K562 (cell line): ENCODE measurements at regions not wholly inside any gene's neighbourhood (a gene's known extent, or its start where the extent isn't known, plus 50 kb on each side); places are given as distances from the start of the nearest gene placed in this dataset.

Experiments
- ATAC-seq: fragments of 200-7000 bp; cut with Tn5 transposase; 3 replicates; pipeline ENCODE4 v1.9.1; 2020; ENCODE audit warnings: moderate library complexity
- BruUV-seq: library from RNA; stranded (reverse); fragments of 400-500 nt; replicated peaks from 2 replicates; lab custom pipeline; 2021; lab: Mats Ljungman, UMichigan
- CTCF ChIA-PET: fragments of 300-600 bp; formaldehyde crosslinking; extraction: SDS; loops from one replicate; lab custom pipeline; 2021; ENCODE audit warnings: low intra/inter-chr PET ratio; lab: Yijun Ruan, JAX
- POLR2A ChIA-PET: fragments of 300-600, 350-650 bp; sonication (Branson Sonifier 250); formaldehyde crosslinking; extraction: SDS; loops from one replicate; lab custom pipeline; 2021; ENCODE audit warnings: antibody characterized with exemption, inconsistent platforms; lab: Yijun Ruan, JAX
- DNase-seq, 4 experiments: peaks; one replicate each; pipeline versions ENCODE4 v3.0.0 to v3.0.0-alpha.2; 2011 to 2018; ENCODE audit warnings: low spot score in 3 of 4, mixed read lengths in 3 of 4; ENCODE audit errors: extremely low read depth in 1 of 4
- FAIRE-seq: peaks from 2 replicates; lab custom pipeline; 2011; peaks lifted over from hg19 to GRCh38; lab: Jason Lieb, UNC
- H2AFZ ChIP-seq: 2 replicates; pipeline ENCODE4 v1.6.0; 2011; ENCODE audit warnings: low read depth, low read length, control low read depth, inconsistent platforms
- H3K27ac ChIP-seq: fragments of 200-600 bp; 3 replicates; pipeline ENCODE4 v1.8.0; 2011; ENCODE audit warnings: low read depth, mild to moderate bottlenecking, control low read depth, inconsistent platforms, low read length, moderate library complexity, mixed read lengths; ENCODE audit errors: extremely low read depth
- H3K27me3 ChIP-seq, 2 experiments: fragments of 300-600 bp in 1 of 2; 2 replicates in 1 of 2; 3 replicates in 1 of 2; pipeline versions ENCODE4 v1.6.0 to v1.8.0; 2011; ENCODE audit warnings: inconsistent platforms in 2 of 2, low read length in 2 of 2, mild to moderate bottlenecking in 1 of 2, mixed read lengths in 1 of 2, moderate library complexity in 1 of 2; ENCODE audit not compliant: control insufficient read depth in 2 of 2, insufficient read depth in 2 of 2
- H3K36me3 ChIP-seq: fragments of 300-600 bp; 3 replicates; pipeline ENCODE4 v1.8.0; 2011; ENCODE audit warnings: mild to moderate bottlenecking, low read length, inconsistent platforms; ENCODE audit not compliant: control insufficient read depth, insufficient read depth
- H3K4me1 ChIP-seq, 2 experiments: fragments of 200-600 bp in 1 of 2; replicated peaks in 1 of 2; 2 replicates in 1 of 2; 3 replicates in 1 of 2; pipeline versions ENCODE4 v1.5.1 to v1.8.0; 2011; ENCODE audit warnings: inconsistent platforms in 2 of 2, low read length in 2 of 2, mild to moderate bottlenecking in 1 of 2, mixed read lengths in 1 of 2, moderate library complexity in 1 of 2; ENCODE audit not compliant: control insufficient read depth in 2 of 2, insufficient read depth in 2 of 2
- H3K4me2 ChIP-seq: 2 replicates; pipeline ENCODE4 v1.6.1; 2011; ENCODE audit warnings: low read length, control low read depth, inconsistent platforms, mixed read lengths; ENCODE audit not compliant: insufficient read depth
- H3K4me3 ChIP-seq: fragments of 200-600 bp; sonication (generic), shearing (Covaris generic); 2 replicates; pipeline ENCODE4 v1.5.1; 2016; ENCODE audit warnings: control low read depth, inconsistent platforms
- H3K79me2 ChIP-seq: fragments of 200-600 bp; 3 replicates; pipeline ENCODE4 v1.8.0; 2011; ENCODE audit warnings: low read length, inconsistent platforms; ENCODE audit not compliant: control insufficient read depth, insufficient read depth
- H3K9ac ChIP-seq, 2 experiments: 2 replicates each; pipeline versions ENCODE4 v1.6.0 to v1.6.1; 2011; ENCODE audit warnings: low read depth in 2 of 2, low read length in 2 of 2, control low read depth in 1 of 2, inconsistent platforms in 1 of 2, mild to moderate bottlenecking in 1 of 2, mixed read lengths in 1 of 2; ENCODE audit not compliant: insufficient read depth in 1 of 2
- H3K9me1 ChIP-seq: one replicate; pipeline ENCODE4 v1.6.0; 2011; ENCODE audit warnings: inconsistent platforms, mild to moderate bottlenecking, low read length, moderate library complexity; ENCODE audit not compliant: control insufficient read depth, insufficient read depth
- H3K9me3 ChIP-seq: replicated peaks from 2 replicates; pipeline ENCODE4 v1.5.1; 2011; ENCODE audit warnings: low read depth, low read length, inconsistent platforms; ENCODE audit not compliant: control insufficient read depth, insufficient read depth
- H4K20me1 ChIP-seq: replicated peaks from 2 replicates; pipeline ENCODE4 v1.6.1; 2011; ENCODE audit warnings: low read length, inconsistent platforms, mixed read lengths; ENCODE audit not compliant: control insufficient read depth, insufficient read depth
- ELF1 ChIP-seq: fragments of 200-800 bp; sonication (Bioruptor generic); IDR thresholded peaks from 2 replicates; pipeline ENCODE4 v1.6.1; 2016; ENCODE audit warnings: missing genetic modification characterization, missing compliant biosample characterization
- ETV1 ChIP-seq: fragments of 450-650 bp; conservative IDR thresholded peaks from 2 replicates; pipeline ENCODE4 v1.6.1; 2016; ENCODE audit warnings: missing genetic modification characterization, control low read depth, low read depth, missing compliant biosample characterization
- MCM7 ChIP-seq, 2 experiments: fragments of 450-650 bp; IDR thresholded peaks; 2 replicates each; pipeline ENCODE4 v1.6.1; 2016 to 2018
- NFE2L1 ChIP-seq: fragments of 450-650 bp; IDR thresholded peaks from 2 replicates; pipeline ENCODE4 v1.6.1; 2016; ENCODE audit warnings: missing genetic modification characterization, low read depth, mild to moderate bottlenecking, missing compliant biosample characterization, moderate library complexity, borderline replicate concordance
- NONO ChIP-seq, 2 experiments: fragments of 200-400 bp in 1 of 2; fragments of 450-650 bp in 1 of 2; formaldehyde crosslinking in 1 of 2; IDR thresholded peaks; 2 replicates each; pipeline ENCODE4 v1.6.1; 2017; ENCODE audit warnings: low read depth in 2 of 2, mild to moderate bottlenecking in 2 of 2, moderate library complexity in 2 of 2, low read length in 1 of 2
- RBBP5 ChIP-seq: fragments of 200-600 bp; sonication (generic); IDR thresholded peaks from 2 replicates; pipeline ENCODE4 v1.6.1; 2012; ENCODE audit warnings: borderline replicate concordance, mild to moderate bottlenecking, low read length, control low read depth, inconsistent platforms; ENCODE audit not compliant: insufficient read depth, poor library complexity, severe bottlenecking
- ZBTB17 ChIP-seq: fragments of 450-650 bp; formaldehyde crosslinking; IDR thresholded peaks from 2 replicates; pipeline ENCODE4 v1.4.0; 2020; ENCODE audit warnings: mild to moderate bottlenecking
- ZNF384 ChIP-seq: IDR thresholded peaks from 2 replicates; pipeline ENCODE4 v1.6.1; 2012; ENCODE audit warnings: low read depth, low read length, improper control_type of control experiment
- ZNF57 ChIP-seq: fragments of 450-650 bp; formaldehyde crosslinking; IDR thresholded peaks from 2 replicates; pipeline ENCODE4 v1.4.0; 2020; ENCODE audit warnings: mild to moderate bottlenecking, moderate library complexity
- WGBS: fragments of 100-300 bp; shearing (Covaris generic); methylation state at CpG from one replicate; pipeline ENCODE4 v1.1.6; 2016; ENCODE audit warnings: low coverage, mixed read lengths; ENCODE audit not compliant: insufficient coverage; ENCODE audit errors: missing lambda C conversion rate; 5-methylcytosine and 5-hydroxymethylcytosine counted together
- in situ Hi-C: fragments of 300-500 bp; cut with MboI; formaldehyde crosslinking; loops from 4 replicates; pipeline ENCODE4 v1.15.0; 2018; ENCODE audit warnings: inconsistent platforms, mixed read lengths
- intact Hi-C: fragments of 100-400 bp; cut with micrococcal nuclease; formaldehyde crosslinking; loops from 2 replicates; pipeline ENCODE4 v1.14.2; 2022
- TF ChIP-seq, protein P1 (sequence below): fragments of 250-450 bp; sonication (Bioruptor Pico); IDR thresholded peaks from 2 replicates; pipeline ENCODE4 v1.6.1; 2021; ENCODE audit warnings: mild to moderate bottlenecking
- TF ChIP-seq, protein P2 (sequence below): fragments of 250-450 bp; sonication (Bioruptor Pico); IDR thresholded peaks from 2 replicates; pipeline ENCODE4 v1.8.0; 2022; ENCODE audit warnings: inconsistent platforms, mild to moderate bottlenecking, moderate library complexity, borderline replicate concordance
- TF ChIP-seq, protein P3 (sequence below): fragments of 250-450 bp; sonication (Bioruptor Pico); IDR thresholded peaks from 2 replicates; pipeline ENCODE4 v1.8.0; 2021; ENCODE audit warnings: moderate library complexity, mild to moderate bottlenecking, inconsistent platforms
- TF ChIP-seq, protein P4 (sequence below): sonication (generic); formaldehyde crosslinking; IDR thresholded peaks from 2 replicates; pipeline ENCODE4 v1.8.1; 2023; ENCODE audit warnings: mild to moderate bottlenecking, missing genetic modification reagents, moderate library complexity
- TF ChIP-seq, protein P5 (sequence below): sonication (generic); formaldehyde crosslinking; IDR thresholded peaks from 2 replicates; pipeline ENCODE4 v1.8.1; 2023; ENCODE audit warnings: mild to moderate bottlenecking, missing genetic modification reagents

DNA sequence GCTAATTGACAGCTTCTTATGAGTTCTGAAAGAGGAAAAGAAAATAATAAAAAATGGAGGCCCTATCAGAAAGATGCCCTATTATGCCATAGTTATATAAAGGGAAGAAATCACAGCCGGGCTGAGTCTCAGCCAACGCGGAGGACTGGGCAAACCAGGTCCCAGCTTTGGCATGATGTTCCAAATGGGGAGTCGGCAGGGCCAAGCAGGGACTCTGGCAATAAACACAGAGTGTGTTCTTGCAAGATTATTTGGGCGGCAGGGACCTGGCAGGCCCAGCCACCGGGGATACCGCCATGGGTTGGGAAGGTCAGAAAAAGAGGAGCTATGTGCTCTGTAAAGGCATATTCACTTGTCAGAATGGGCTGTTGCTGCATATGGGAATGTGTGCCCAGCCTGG lies 694.9 kb downstream of the BCL11A start:
- no peak for TF ChIP-seq ZNF384
- no peak for TF ChIP-seq ZNF57
- TF ChIP-seq, protein P1, sequence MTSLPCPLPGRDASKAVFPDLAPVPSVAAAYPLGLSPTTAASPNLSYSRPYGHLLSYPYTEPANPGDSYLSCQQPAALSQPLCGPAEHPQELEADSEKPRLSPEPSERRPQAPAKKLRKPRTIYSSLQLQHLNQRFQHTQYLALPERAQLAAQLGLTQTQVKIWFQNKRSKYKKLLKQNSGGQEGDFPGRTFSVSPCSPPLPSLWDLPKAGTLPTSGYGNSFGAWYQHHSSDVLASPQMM (CRISPR knock-in tag) = no peak
- no peak for TF ChIP-seq NFE2L1
- TF ChIP-seq, protein P2, sequence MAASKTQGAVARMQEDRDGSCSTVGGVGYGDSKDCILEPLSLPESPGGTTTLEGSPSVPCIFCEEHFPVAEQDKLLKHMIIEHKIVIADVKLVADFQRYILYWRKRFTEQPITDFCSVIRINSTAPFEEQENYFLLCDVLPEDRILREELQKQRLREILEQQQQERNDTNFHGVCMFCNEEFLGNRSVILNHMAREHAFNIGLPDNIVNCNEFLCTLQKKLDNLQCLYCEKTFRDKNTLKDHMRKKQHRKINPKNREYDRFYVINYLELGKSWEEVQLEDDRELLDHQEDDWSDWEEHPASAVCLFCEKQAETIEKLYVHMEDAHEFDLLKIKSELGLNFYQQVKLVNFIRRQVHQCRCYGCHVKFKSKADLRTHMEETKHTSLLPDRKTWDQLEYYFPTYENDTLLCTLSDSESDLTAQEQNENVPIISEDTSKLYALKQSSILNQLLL (CRISPR knock-in tag) = no peak
- TF ChIP-seq, protein P3, sequence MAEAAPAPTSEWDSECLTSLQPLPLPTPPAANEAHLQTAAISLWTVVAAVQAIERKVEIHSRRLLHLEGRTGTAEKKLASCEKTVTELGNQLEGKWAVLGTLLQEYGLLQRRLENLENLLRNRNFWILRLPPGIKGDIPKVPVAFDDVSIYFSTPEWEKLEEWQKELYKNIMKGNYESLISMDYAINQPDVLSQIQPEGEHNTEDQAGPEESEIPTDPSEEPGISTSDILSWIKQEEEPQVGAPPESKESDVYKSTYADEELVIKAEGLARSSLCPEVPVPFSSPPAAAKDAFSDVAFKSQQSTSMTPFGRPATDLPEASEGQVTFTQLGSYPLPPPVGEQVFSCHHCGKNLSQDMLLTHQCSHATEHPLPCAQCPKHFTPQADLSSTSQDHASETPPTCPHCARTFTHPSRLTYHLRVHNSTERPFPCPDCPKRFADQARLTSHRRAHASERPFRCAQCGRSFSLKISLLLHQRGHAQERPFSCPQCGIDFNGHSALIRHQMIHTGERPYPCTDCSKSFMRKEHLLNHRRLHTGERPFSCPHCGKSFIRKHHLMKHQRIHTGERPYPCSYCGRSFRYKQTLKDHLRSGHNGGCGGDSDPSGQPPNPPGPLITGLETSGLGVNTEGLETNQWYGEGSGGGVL (CRISPR knock-in tag) = no peak
- no peak for TF ChIP-seq NONO (IDR thresholded peaks at IDR 0.05; ENCODE audit: low read depth in 2 of 2, low read length in 1 of 2)
- TF ChIP-seq ZBTB17 (CRISPR knock-in tag) = no peak
- no peak for TF ChIP-seq RBBP5
- no peak for TF ChIP-seq ETV1 (tag)
- TF ChIP-seq, protein P4, sequence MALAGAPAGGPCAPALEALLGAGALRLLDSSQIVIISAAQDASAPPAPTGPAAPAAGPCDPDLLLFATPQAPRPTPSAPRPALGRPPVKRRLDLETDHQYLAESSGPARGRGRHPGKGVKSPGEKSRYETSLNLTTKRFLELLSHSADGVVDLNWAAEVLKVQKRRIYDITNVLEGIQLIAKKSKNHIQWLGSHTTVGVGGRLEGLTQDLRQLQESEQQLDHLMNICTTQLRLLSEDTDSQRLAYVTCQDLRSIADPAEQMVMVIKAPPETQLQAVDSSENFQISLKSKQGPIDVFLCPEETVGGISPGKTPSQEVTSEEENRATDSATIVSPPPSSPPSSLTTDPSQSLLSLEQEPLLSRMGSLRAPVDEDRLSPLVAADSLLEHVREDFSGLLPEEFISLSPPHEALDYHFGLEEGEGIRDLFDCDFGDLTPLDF = no peak
- TF ChIP-seq, protein P5, sequence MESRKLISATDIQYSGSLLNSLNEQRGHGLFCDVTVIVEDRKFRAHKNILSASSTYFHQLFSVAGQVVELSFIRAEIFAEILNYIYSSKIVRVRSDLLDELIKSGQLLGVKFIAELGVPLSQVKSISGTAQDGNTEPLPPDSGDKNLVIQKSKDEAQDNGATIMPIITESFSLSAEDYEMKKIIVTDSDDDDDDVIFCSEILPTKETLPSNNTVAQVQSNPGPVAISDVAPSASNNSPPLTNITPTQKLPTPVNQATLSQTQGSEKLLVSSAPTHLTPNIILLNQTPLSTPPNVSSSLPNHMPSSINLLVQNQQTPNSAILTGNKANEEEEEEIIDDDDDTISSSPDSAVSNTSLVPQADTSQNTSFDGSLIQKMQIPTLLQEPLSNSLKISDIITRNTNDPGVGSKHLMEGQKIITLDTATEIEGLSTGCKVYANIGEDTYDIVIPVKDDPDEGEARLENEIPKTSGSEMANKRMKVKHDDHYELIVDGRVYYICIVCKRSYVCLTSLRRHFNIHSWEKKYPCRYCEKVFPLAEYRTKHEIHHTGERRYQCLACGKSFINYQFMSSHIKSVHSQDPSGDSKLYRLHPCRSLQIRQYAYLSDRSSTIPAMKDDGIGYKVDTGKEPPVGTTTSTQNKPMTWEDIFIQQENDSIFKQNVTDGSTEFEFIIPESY (CRISPR knock-in tag) = no peak
- no peak for TF ChIP-seq ELF1 (tag)
- no peak for TF ChIP-seq MCM7 (IDR thresholded peaks at IDR 0.05)
- TF ChIP-seq, all 486 proteins: peak for 0
- no peak for FAIRE-seq
- ATAC-seq = no peak
- ChIA-PET CTCF (no interaction called here), POLR2A (no interaction called here)
- intact Hi-C loops = no loop called here
- H3K9me1 ChIP-seq = no peaks in the 10 kb centered on the region
- H3K4me1 ChIP-seq = no peaks in the 10 kb centered on the region
- H2AFZ ChIP-seq = no peak overlapping the region
- no peaks in the 10 kb centered on the region for H3K79me2 ChIP-seq
- H4K20me1 ChIP-seq = no peaks in the 10 kb centered on the region
- WGBS = 0% methylated on average over 7 of the region's 7 CpGs
- H3K4me2 ChIP-seq = no peak overlapping the region
- H3K36me3 ChIP-seq = no peaks in the 10 kb centered on the region
- no TSS peak for BruUV-seq
- DNase-seq = no peak
- no peaks in the 10 kb centered on the region for H3K9me3 ChIP-seq
- no peak overlapping the region for H3K9ac ChIP-seq
- H3K27ac ChIP-seq = no peak overlapping the region
- in situ Hi-C loops = no loop called here
- no peak overlapping the region for H3K4me3 ChIP-seq
- H3K27me3 ChIP-seq = no peaks in the 10 kb centered on the region
